Limb (tissue), 2 donors: ENCODE measurements at regions not wholly inside any gene's neighbourhood (a gene's known extent, or its start where the extent isn't known, plus 50 kb on each side); places are given as distances from the start of the nearest gene placed in this dataset.
"Not testable (repeated sequence)": the region's sequence is repeated elsewhere in the genome, so short reads cannot be mapped to it uniquely, and the experiment has no call there.

Experiments
- DNase-seq, 2 donors: peaks; one replicate each; pipeline ENCODE4 v3.0.0-alpha.2; 2016; ENCODE audit errors: extremely low spot score in 2 of 2

- no peak for DNase-seq
Observed at GRCh38 chr6:119734227-119734626, 384.7 kb upstream of the MAN1A1 start.

- no peak for DNase-seq
Observed at GRCh38 chr6:119728935-119729334, 379.4 kb upstream of the MAN1A1 start.

- DNase-seq: no peak
Observed at GRCh38 chr6:119728220-119728750, 378.7 kb upstream of the MAN1A1 start.

- DNase-seq: no peak
Observed at GRCh38 chr6:119727504-119728219, 378.1 kb upstream of the MAN1A1 start.

GRCh38 chr6:119726912-119727311 lies 377.4 kb upstream of the MAN1A1 start:
- DNase-seq: not testable (repeated sequence)

GRCh38 chr6:119726086-119726485 lies 376.5 kb upstream of the MAN1A1 start:
- no peak for DNase-seq

GRCh38 chr6:119720160-119720559 lies 370.6 kb upstream of the MAN1A1 start:
- DNase-seq: no peak

- DNase-seq: no peak
Observed at GRCh38 chr6:119717942-119718341, 368.4 kb upstream of the MAN1A1 start.

- no peak for DNase-seq
Observed at GRCh38 chr6:119716668-119717270, 367.2 kb upstream of the MAN1A1 start.

- DNase-seq: peak in 1 of 2 donors; percentile 15
Observed at GRCh38 chr6:119713903-119714302, 364.3 kb upstream of the MAN1A1 start.

- DNase-seq: no peak
Observed at GRCh38 chr6:119686644-119687043, 337.1 kb upstream of the MAN1A1 start.

GRCh38 chr6:119686240-119686639 lies 336.7 kb upstream of the MAN1A1 start:
- no peak for DNase-seq

- no peak for DNase-seq
Observed at GRCh38 chr6:119683671-119684070, 334.1 kb upstream of the MAN1A1 start.

GRCh38 chr6:119683031-119683430 lies 333.5 kb upstream of the MAN1A1 start:
- DNase-seq: no peak

- no peak for DNase-seq
Observed at GRCh38 chr6:119678961-119679360, 329.4 kb upstream of the MAN1A1 start.

- DNase-seq: no peak
Observed at GRCh38 chr6:119677384-119677783, 327.8 kb upstream of the MAN1A1 start.

- DNase-seq: no peak
Observed at GRCh38 chr6:119676961-119677360, 327.4 kb upstream of the MAN1A1 start.

GRCh38 chr6:119676230-119676629 lies 326.7 kb upstream of the MAN1A1 start:
- DNase-seq: no peak

GRCh38 chr6:119673741-119674140 lies 324.2 kb upstream of the MAN1A1 start:
- no peak for DNase-seq

GRCh38 chr6:119672725-119673124 lies 323.2 kb upstream of the MAN1A1 start:
- DNase-seq: no peak

- no peak for DNase-seq
Observed at GRCh38 chr6:119671105-119671504, 321.5 kb upstream of the MAN1A1 start.

- DNase-seq: no peak
Observed at GRCh38 chr6:119669221-119669620, 319.7 kb upstream of the MAN1A1 start.

GRCh38 chr6:119665432-119665831 lies 315.9 kb upstream of the MAN1A1 start:
- DNase-seq: not testable (repeated sequence)
